ENCODE measurements at regions not wholly inside any gene's neighbourhood (a gene's known extent, or its start where the extent isn't known, plus 50 kb on each side); places are given as distances from the start of the nearest gene placed in this dataset.
"Not testable (repeated sequence)": the region's sequence is repeated elsewhere in the genome, so short reads cannot be mapped to it uniquely, and the experiment has no call there.

- no peak for DNase-seq
These were observed 568.4 kb downstream of the REEP3 start for GRCh38 chr10:64089648-64090047.

GRCh38 chr10:64090865-64091264 lies 569.7 kb downstream of the REEP3 start:
- DNase-seq = no peak

GRCh38 chr10:64091897-64092296 lies 570.7 kb downstream of the REEP3 start:
- no peak for DNase-seq

GRCh38 chr10:64093304-64093703 lies 572.1 kb downstream of the REEP3 start:
- no peak for DNase-seq

GRCh38 chr10:64093946-64094535 lies 572.8 kb downstream of the REEP3 start:
- DNase-seq = no peak

GRCh38 chr10:64096941-64097340 lies 575.7 kb downstream of the REEP3 start:
- DNase-seq = no peak

- DNase-seq = no peak
These were observed 576.4 kb downstream of the REEP3 start for GRCh38 chr10:64097391-64098122.

- no peak for DNase-seq
These were observed 577.8 kb downstream of the REEP3 start for GRCh38 chr10:64098994-64099393.

GRCh38 chr10:64101606-64102263 lies 580.5 kb downstream of the REEP3 start:
- DNase-seq = no peak

- DNase-seq = no peak
These were observed 581.0 kb downstream of the REEP3 start for GRCh38 chr10:64102264-64102633.

GRCh38 chr10:64102916-64103315 lies 581.7 kb downstream of the REEP3 start:
- no peak for DNase-seq

- DNase-seq = no peak
These were observed 582.7 kb downstream of the REEP3 start for GRCh38 chr10:64103750-64104470.

GRCh38 chr10:64109926-64110495 lies 588.8 kb downstream of the REEP3 start:
- no peak for DNase-seq

- no peak for DNase-seq
These were observed 591.6 kb downstream of the REEP3 start for GRCh38 chr10:64112701-64113355.

GRCh38 chr10:64113375-64113774 lies 592.2 kb downstream of the REEP3 start:
- DNase-seq = no peak

- DNase-seq = no peak
These were observed 592.6 kb downstream of the REEP3 start for GRCh38 chr10:64113792-64114191.

GRCh38 chr10:64115471-64115870 lies 594.3 kb downstream of the REEP3 start:
- no peak for DNase-seq

GRCh38 chr10:64115908-64116643 lies 594.9 kb downstream of the REEP3 start:
- DNase-seq = no peak

GRCh38 chr10:64116707-64117106 lies 595.5 kb downstream of the REEP3 start:
- DNase-seq = no peak

- no peak for DNase-seq
These were observed 597.5 kb downstream of the REEP3 start for GRCh38 chr10:64118736-64119135.

GRCh38 chr10:64120301-64120980 lies 599.2 kb downstream of the REEP3 start:
- not testable (repeated sequence) for DNase-seq
